Calu3 (cell line): ENCODE measurements at regions not wholly inside any gene's neighbourhood (a gene's known extent, or its start where the extent isn't known, plus 50 kb on each side); places are given as distances from the start of the nearest gene placed in this dataset.

Experiments
- BruUV-seq: library from RNA; stranded (reverse); fragments of 400-500 nt; replicated peaks from 2 replicates; lab custom pipeline; 2021; lab: Mats Ljungman, UMichigan
- CTCF ChIA-PET: fragments of 300-600 bp; sonication (Branson Sonifier 250); formaldehyde crosslinking; loops from one replicate; lab custom pipeline; 2022; ENCODE audit warnings: antibody characterized with exemption; lab: Charles Lee
- DNase-seq: peaks from one replicate; pipeline ENCODE4 v3.0.0; 2022
- H3K27ac Mint-ChIP-seq: one replicate; pipeline ENCODE4 v1.8.0; 2022; ENCODE audit warnings: mixed read lengths; ENCODE audit not compliant: unreplicated experiment
- H3K27me3 Mint-ChIP-seq: one replicate; pipeline ENCODE4 v1.8.0; 2022; ENCODE audit warnings: mixed read lengths; ENCODE audit not compliant: unreplicated experiment
- H3K36me3 Mint-ChIP-seq: one replicate; pipeline ENCODE4 v1.8.0; 2022; ENCODE audit warnings: mild to moderate bottlenecking, moderate library complexity, mixed read lengths; ENCODE audit not compliant: insufficient read depth, unreplicated experiment
- H3K4me1 Mint-ChIP-seq: one replicate; pipeline ENCODE4 v1.8.0; 2022; ENCODE audit warnings: mild to moderate bottlenecking, low read depth, mixed read lengths; ENCODE audit not compliant: unreplicated experiment
- H3K4me3 Mint-ChIP-seq: one replicate; pipeline ENCODE4 v1.8.0; 2022; ENCODE audit warnings: mild to moderate bottlenecking, low read depth, moderate library complexity, mixed read lengths; ENCODE audit not compliant: unreplicated experiment
- H3K9me3 Mint-ChIP-seq: one replicate; pipeline ENCODE4 v1.8.0; 2022; ENCODE audit warnings: low read depth, mixed read lengths; ENCODE audit not compliant: unreplicated experiment
- CTCF ChIP-seq: fragments of 200-600 bp; IDR thresholded peaks from one replicate; pipeline ENCODE4 v1.8.0; 2022; ENCODE audit warnings: antibody characterized with exemption; ENCODE audit not compliant: unreplicated experiment
- intact Hi-C: fragments of 100-400 bp; cut with micrococcal nuclease; formaldehyde crosslinking; loops from one replicate; pipeline ENCODE4 v1.10.0; 2022; ENCODE audit not compliant: unreplicated experiment

- Mint-ChIP-seq H3K27me3 (no peaks in the 10 kb centered on the region), H3K4me3 (no peak overlapping the region), H3K27ac (no peak overlapping the region), H3K36me3 (no peaks in the 10 kb centered on the region), H3K9me3 (peaks cover 8% of the 10 kb centered on the region), H3K4me1 (no peaks in the 10 kb centered on the region)
- intact Hi-C loops, result no loop called here
- TF ChIP-seq CTCF, result no peak
- BruUV-seq, result no TSS peak
- no peak for DNase-seq
- CTCF ChIA-PET, result no interaction called here
These were observed 372.4 kb upstream of the IRX4 start for GRCh38 chr5:2254880-2255750.

- H3K27me3 Mint-ChIP-seq, result no peaks in the 10 kb centered on the region
- no peak for TF ChIP-seq CTCF
- intact Hi-C loops, result no loop called here
- H3K9me3 Mint-ChIP-seq, result peaks cover 8% of the 10 kb centered on the region
- DNase-seq, result no peak
- H3K4me3 Mint-ChIP-seq, result no peak overlapping the region
- no peak overlapping the region for H3K27ac Mint-ChIP-seq
- no TSS peak for BruUV-seq
- no peaks in the 10 kb centered on the region for H3K36me3 Mint-ChIP-seq
- no peaks in the 10 kb centered on the region for H3K4me1 Mint-ChIP-seq
- CTCF ChIA-PET, result no interaction called here
These were observed 371.7 kb upstream of the IRX4 start for GRCh38 chr5:2254406-2254805.

- DNase-seq, result no peak
- BruUV-seq, result no TSS peak
- no peak for TF ChIP-seq CTCF
- intact Hi-C loops, result no loop called here
- Mint-ChIP-seq H3K4me1 (no peaks in the 10 kb centered on the region), H3K4me3 (no peak overlapping the region), H3K27me3 (no peaks in the 10 kb centered on the region), H3K9me3 (peaks cover 7% of the 10 kb centered on the region), H3K36me3 (no peaks in the 10 kb centered on the region), H3K27ac (no peak overlapping the region)
- CTCF ChIA-PET, result interaction anchor here (0.6 kb wide), 1 partner anchor 187 kb away, joined by 3 read pairs; no protein-coding TSS in a partner anchor
These were observed 370.6 kb upstream of the IRX4 start for GRCh38 chr5:2253040-2253975.

GRCh38 chr5:2251751-2252150, 369.0 kb upstream of the IRX4 start:
- H3K4me1 Mint-ChIP-seq, result no peaks in the 10 kb centered on the region
- CTCF ChIA-PET, result no interaction called here
- H3K4me3 Mint-ChIP-seq, result no peak overlapping the region
- intact Hi-C loops, result no loop called here
- H3K27ac Mint-ChIP-seq, result no peak overlapping the region
- no peaks in the 10 kb centered on the region for H3K27me3 Mint-ChIP-seq
- TF ChIP-seq CTCF, result no peak
- H3K9me3 Mint-ChIP-seq, result peaks cover 10% of the 10 kb centered on the region
- BruUV-seq, result no TSS peak
- no peaks in the 10 kb centered on the region for H3K36me3 Mint-ChIP-seq
- DNase-seq, result no peak
